Sigmoid colon (tissue), 6 donors: ENCODE measurements at regions not wholly inside any gene's neighbourhood (a gene's known extent, or its start where the extent isn't known, plus 50 kb on each side); places are given as distances from the start of the nearest gene placed in this dataset.

Experiments
- DNase-seq: peaks from one replicate; pipeline ENCODE4 v3.0.0-alpha.2; 2019
- H3K27ac ChIP-seq, 4 donors: fragments of 200-600 bp; sonication (generic); one replicate each; pipeline ENCODE4 v1.5.1; 2016 to 2019; ENCODE audit warnings: mild to moderate bottlenecking in 1 of 4
- H3K27me3 ChIP-seq, 3 donors: fragments of 200-600 bp; sonication (generic); one replicate each; pipeline ENCODE4 v1.5.1; 2019; ENCODE audit warnings: mild to moderate bottlenecking in 1 of 3
- H3K36me3 ChIP-seq, 4 donors: fragments of 200-600 bp; sonication (generic); one replicate each; pipeline ENCODE4 v1.5.1; 2016 to 2019
- H3K4me1 ChIP-seq, 4 donors: fragments of 200-600 bp; sonication (generic); one replicate each; pipeline ENCODE4 v1.5.1; 2017 to 2019
- H3K4me3 ChIP-seq, 4 donors: fragments of 200-600 bp; sonication (generic); one replicate each; pipeline ENCODE4 v1.5.1; 2017 to 2019; ENCODE audit warnings: mild to moderate bottlenecking in 2 of 4, moderate library complexity in 1 of 4
- H3K9me3 ChIP-seq, 4 donors: fragments of 200-600 bp in 3 of 4; sonication (generic) in 3 of 4; one replicate each; pipeline versions ENCODE4 v1.5.1 to v1.6.1; 2013 to 2019
- EP300 ChIP-seq, 4 donors: sonication (generic); formaldehyde crosslinking; IDR thresholded peaks; one replicate each; pipeline ENCODE4 v1.6.1; 2017; ENCODE audit warnings: antibody characterized with exemption in 4 of 4
- POLR2A ChIP-seq, 2 donors: fragments of 450-650 bp; IDR thresholded peaks; one replicate each; pipeline ENCODE4 v1.6.1; 2016; ENCODE audit warnings: antibody characterized with exemption in 2 of 2, mild to moderate bottlenecking in 2 of 2, moderate library complexity in 2 of 2
- POLR2AphosphoS5 ChIP-seq, 4 donors: sonication (generic); formaldehyde crosslinking; IDR thresholded peaks; one replicate each; pipeline ENCODE4 v1.6.1; 2017; ENCODE audit warnings: antibody characterized with exemption in 4 of 4
- WGBS, 2 donors: extraction: QIAGEN DNeasy Blood & Tissue Kit; methylation state at CpG; one replicate each; pipeline ENCODE4 v1.1.7; 2013; 5-methylcytosine and 5-hydroxymethylcytosine counted together
- intact Hi-C: fragments of 100-400 bp; cut with DNase I; formaldehyde crosslinking; loops from one replicate; pipeline ENCODE4 v1.15.1; 2023
- TF ChIP-seq, protein P1 (sequence below), 4 experiments: fragments of 450-650 bp in 3 of 4; fragments of 200-600 bp in 1 of 4; IDR thresholded peaks; one replicate each; pipeline ENCODE4 v1.5.1; 2016 to 2019; ENCODE audit warnings: antibody characterized with exemption in 4 of 4, mild to moderate bottlenecking in 3 of 4, moderate library complexity in 2 of 4
- donor health status: healthy with polysubstance abuse.
- donor health status: healthy.

DNA sequence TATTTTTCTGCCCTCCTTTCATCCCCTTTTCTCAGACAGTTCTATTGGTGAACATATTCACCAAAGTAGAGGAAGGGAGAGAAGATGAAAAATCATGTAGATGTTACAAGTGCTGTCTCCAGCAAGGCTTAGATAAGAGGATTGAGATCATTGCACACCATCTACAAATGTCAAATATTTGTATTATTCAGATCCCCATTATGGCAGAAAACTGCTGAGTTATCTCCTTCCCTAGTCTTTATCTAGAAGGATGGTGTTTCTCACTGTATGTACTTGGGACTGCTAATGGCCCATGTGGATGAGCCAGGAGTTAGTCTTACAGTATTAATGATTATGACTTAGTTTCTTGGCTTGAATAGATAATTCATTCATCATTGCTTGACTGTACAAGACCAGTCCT is 147.2 kb upstream of the EEPD1 start:
- intact Hi-C loops: no loop called here
- Histone ChIP-seq H3K4me3 (no peak overlapping the region), H3K27me3 (no peaks in the 10 kb centered on the region), H3K27ac (no peak overlapping the region), H3K4me1 (no peaks in the 10 kb centered on the region), H3K36me3 (no peaks in the 10 kb centered on the region), H3K9me3 (no peaks in the 10 kb centered on the region)
- TF ChIP-seq POLR2A (IDR thresholded peaks at IDR 0.05) (no peak), EP300 (IDR thresholded peaks at IDR 0.05) (no peak), POLR2AphosphoS5 (IDR thresholded peaks at IDR 0.05) (no peak)
- TF ChIP-seq, protein P1, sequence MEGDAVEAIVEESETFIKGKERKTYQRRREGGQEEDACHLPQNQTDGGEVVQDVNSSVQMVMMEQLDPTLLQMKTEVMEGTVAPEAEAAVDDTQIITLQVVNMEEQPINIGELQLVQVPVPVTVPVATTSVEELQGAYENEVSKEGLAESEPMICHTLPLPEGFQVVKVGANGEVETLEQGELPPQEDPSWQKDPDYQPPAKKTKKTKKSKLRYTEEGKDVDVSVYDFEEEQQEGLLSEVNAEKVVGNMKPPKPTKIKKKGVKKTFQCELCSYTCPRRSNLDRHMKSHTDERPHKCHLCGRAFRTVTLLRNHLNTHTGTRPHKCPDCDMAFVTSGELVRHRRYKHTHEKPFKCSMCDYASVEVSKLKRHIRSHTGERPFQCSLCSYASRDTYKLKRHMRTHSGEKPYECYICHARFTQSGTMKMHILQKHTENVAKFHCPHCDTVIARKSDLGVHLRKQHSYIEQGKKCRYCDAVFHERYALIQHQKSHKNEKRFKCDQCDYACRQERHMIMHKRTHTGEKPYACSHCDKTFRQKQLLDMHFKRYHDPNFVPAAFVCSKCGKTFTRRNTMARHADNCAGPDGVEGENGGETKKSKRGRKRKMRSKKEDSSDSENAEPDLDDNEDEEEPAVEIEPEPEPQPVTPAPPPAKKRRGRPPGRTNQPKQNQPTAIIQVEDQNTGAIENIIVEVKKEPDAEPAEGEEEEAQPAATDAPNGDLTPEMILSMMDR (IDR thresholded peaks at IDR 0.05): no peak
- DNase-seq: no peak

DNA sequence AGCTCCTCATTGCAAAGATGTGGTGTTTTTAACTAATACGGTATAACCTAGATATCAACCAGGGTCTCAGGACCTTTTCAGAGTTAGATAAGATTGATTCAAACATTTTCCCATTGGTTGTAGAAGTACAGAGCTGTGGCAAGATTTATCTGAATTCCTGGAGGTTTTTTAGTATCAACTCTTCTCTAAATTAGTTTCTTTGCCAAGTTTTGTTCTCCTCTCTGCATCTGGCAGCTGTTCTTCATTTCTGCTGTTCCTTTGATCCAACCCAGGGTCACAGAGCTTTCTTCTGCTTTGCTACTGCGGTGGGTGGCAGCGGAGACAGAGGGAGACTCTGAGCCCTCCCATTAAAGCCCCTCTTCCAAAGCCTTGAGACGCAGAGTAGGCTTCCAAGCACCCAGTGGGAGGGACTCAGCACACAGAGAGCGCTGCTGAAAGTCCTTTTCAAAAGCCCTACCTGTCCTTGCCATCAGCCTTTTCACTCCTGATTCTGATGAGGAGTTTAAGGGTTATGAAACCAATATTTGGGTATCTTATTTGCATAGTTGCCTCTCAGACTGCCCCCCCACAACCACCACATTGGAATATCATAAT is 146.3 kb upstream of the EEPD1 start:
- Histone ChIP-seq H3K4me1 (no peaks in the 10 kb centered on the region), H3K9me3 (no peaks in the 10 kb centered on the region), H3K36me3 (no peaks in the 10 kb centered on the region), H3K27me3 (no peaks in the 10 kb centered on the region), H3K27ac (no peak overlapping the region), H3K4me3 (no peak overlapping the region)
- DNase-seq: no peak
- WGBS, 2 donors: 89 to 95% methylated on average over 5 of the region's 5 CpGs
- TF ChIP-seq POLR2A (IDR thresholded peaks at IDR 0.05) (no peak), POLR2AphosphoS5 (IDR thresholded peaks at IDR 0.05) (no peak), EP300 (IDR thresholded peaks at IDR 0.05) (no peak)
- TF ChIP-seq, protein P1 (IDR thresholded peaks at IDR 0.05): no peak
- intact Hi-C loops: no loop called here

DNA sequence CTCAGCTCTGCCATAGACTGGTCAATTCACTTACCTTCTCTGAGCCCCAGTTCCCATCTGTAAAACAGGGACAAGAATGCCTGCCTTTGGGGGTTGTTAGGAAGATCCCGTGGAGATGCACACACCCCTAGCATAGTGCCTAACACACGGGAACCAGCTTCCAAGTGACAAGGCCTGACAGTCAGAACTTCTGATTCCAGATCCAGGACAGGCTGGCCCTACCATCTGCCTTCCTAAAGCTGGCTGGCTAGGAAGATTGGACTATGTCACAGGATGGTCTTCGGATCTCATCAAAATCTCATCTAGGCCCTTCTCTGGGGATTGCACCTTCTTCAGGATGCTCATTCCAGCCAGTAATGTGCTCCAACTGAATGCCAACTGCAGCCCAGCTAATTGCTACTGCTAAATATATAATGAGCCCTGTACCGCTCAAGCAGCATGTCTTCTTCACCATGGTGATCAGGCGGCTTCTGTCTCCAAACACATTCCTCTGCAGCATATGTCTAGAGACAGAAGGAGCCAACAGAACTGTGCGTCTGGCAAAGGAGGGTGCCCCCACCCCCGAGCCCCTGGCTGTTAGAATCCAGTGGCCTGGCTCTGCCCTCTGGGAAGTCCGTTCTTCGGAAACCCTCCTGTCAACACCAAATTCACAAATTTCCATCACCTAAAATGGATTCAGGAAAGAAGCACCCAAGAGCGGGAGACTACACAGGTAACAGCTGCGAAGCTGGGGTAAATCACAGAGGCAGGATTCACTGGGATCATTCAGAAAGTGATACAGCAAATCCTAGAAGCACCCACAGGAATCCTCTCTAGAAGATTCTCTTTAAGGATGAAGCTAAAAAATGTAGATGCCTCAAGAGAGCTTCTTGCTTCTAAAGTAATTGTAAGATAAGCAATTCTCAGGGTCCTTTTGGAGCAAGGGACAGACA is 142.1 kb upstream of the EEPD1 start:
- Histone ChIP-seq H3K27me3 (no peaks in the 10 kb centered on the region), H3K4me1 (no peaks in the 10 kb centered on the region), H3K27ac (no peak overlapping the region), H3K9me3 (no peaks in the 10 kb centered on the region), H3K36me3 (no peaks in the 10 kb centered on the region), H3K4me3 (no peak overlapping the region)
- WGBS, 2 donors: 89 to 93% methylated on average over 11 of the region's 11 CpGs
- intact Hi-C loops: no loop called here
- TF ChIP-seq POLR2AphosphoS5 (IDR thresholded peaks at IDR 0.05): no peak
- no peak for TF ChIP-seq EP300 (IDR thresholded peaks at IDR 0.05)
- TF ChIP-seq, protein P1 (IDR thresholded peaks at IDR 0.05): no peak
- TF ChIP-seq POLR2A (IDR thresholded peaks at IDR 0.05): no peak
- DNase-seq: no peak

DNA sequence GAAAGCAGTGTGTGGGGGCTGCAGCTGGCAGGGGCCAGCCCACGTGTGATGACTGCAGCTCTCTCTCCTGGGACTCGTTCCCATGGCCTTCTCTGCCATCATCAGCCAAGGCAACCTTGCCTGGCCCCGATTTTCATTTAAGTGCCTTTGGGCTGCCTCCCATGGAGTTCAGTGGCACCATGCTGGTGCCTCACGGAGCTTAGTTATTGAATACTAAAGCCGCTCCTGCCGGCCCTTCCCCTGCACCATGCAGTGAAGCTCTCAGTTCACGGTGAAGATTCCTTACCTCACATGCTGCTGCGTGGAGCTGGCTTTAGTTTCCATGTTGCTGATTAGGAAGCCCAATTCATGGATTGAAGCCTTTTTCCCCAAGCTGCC is 141.5 kb upstream of the EEPD1 start:
- no peaks in the 10 kb centered on the region for H3K36me3 ChIP-seq
- no peak for DNase-seq
- no peaks in the 10 kb centered on the region for H3K4me1 ChIP-seq
- intact Hi-C loops: no loop called here
- WGBS, 2 donors: 74 to 76% methylated on average over 8 of the region's 8 CpGs
- no peaks in the 10 kb centered on the region for H3K27me3 ChIP-seq
- no peak overlapping the region for H3K4me3 ChIP-seq
- TF ChIP-seq, protein P1 (IDR thresholded peaks at IDR 0.05): no peak
- TF ChIP-seq POLR2AphosphoS5 (IDR thresholded peaks at IDR 0.05): no peak
- TF ChIP-seq POLR2A (IDR thresholded peaks at IDR 0.05): no peak
- no peak for TF ChIP-seq EP300 (IDR thresholded peaks at IDR 0.05)
- H3K27ac ChIP-seq: no peak overlapping the region
- H3K9me3 ChIP-seq: no peaks in the 10 kb centered on the region
